ENCODE measurements at regions not wholly inside any gene's neighbourhood (a gene's known extent, or its start where the extent isn't known, plus 50 kb on each side); places are given as distances from the start of the nearest gene placed in this dataset.

DNA sequence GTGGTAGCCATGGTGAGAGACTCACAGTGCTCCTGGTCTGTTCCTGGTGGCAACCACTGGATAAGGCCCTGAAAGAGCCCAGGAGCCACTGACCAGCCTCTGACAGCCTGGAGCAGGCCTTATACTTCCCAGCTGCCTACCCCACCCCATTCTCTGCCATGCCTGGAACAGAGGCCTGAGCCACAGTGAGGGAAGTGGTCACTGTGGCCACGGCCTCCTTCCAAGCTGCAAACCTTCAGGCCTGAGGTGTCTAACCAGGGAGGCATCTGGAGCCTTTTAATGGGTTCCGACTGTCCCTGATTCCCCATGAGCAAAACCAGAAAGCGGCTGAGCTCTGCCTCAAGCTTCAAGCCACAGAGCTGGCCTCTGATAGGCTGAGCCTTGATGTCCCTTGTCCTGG is 113.0 kb upstream of the SIRPA start:
- TF ChIP-seq MAX (IDR thresholded peaks at IDR 0.05; ENCODE audit: low read depth, low read length): no peak
- TF ChIP-seq CTCF (IDR thresholded peaks at IDR 0.05 in 2 of 3, conservative IDR thresholded peaks at IDR 0.05 in 1 of 3; ENCODE audit: control insufficient read depth in 2 of 3, extremely low read depth in 1 of 3, insufficient read depth in 1 of 3, low read depth in 3 of 3, low read length in 3 of 3): no peak
- TF ChIP-seq CHD2 (IDR thresholded peaks at IDR 0.05; ENCODE audit: borderline replicate concordance, low read depth, low read length): no peak

All from GM12878 (cell line).